ENCODE measurements at regions not wholly inside any gene's neighbourhood (a gene's known extent, or its start where the extent isn't known, plus 50 kb on each side); places are given as distances from the start of the nearest gene placed in this dataset.
"Not testable (repeated sequence)": the region's sequence is repeated elsewhere in the genome, so short reads cannot be mapped to it uniquely, and the experiment has no call there.

DNA sequence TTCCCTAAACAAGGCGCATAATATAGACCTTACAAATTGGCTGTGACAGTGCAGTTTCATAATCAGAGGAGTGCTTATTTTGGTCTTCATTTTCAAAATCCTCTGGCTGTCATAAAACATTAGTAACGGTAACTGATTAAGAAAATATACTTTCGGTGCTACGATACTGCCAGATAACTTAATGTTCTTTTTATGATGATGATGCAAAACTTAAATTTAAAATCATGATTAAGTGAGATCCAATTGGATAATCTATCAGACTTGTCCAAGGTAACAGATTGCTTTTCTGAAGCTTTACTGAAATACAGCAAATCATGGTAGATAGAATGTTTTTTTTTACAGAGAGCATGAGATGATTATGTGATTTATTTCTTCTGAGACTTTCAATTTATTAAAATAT, 364.2 kb upstream of the CNTN3 start:
- TF ChIP-seq POLR2A (IDR thresholded peaks at IDR 0.05; ENCODE audit: low read depth, low read length): no peak
- no peak for DNase-seq (ENCODE audit: insufficient read length, low spot score)
- no peak for FAIRE-seq

DNA sequence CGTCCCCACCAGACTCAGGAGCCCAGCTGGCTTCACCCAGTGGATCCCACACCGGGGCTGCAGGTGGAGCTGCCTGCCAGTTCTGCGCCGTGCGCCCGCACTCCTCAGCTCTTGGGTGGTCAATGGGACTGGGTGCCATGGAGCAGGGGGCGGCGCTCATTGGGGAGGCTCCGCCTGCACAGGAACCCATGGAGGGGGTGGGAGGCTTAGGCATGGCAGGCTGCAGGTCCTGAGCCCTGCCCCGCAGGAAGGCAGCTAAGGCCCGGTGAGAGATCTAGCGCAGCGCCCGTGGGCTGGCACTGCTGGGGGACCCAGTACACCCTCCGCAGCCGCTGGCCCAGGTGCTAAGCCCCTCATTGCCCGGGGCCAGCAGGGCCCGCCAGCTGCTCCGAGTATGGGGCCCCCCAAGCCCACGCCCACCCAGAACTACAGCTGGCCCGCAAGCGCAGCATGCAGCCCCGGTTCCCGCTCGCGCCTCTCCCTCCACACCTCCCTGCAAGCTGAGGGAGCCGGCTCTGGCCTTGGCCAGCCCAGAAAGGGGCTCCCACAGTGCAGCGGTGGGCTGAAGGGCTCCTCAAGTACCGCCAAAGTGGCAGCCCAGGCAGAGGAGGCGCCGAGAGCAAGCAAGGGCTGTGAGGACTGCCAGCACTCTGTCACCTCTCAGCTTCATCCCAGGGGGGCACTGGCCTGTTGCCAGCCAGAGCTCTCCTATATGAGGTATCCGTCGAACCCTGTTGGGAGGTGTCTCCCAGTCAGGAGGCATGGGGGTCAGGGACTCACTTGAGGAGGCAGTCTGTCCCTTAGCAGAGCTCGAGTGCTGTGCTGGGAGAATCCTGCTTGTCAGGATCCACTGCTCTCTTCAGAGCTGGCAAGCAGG, 370.8 kb upstream of the CNTN3 start:
- DNase-seq (ENCODE audit: insufficient read length, low spot score); FAIRE-seq: not testable (repeated sequence)

DNA sequence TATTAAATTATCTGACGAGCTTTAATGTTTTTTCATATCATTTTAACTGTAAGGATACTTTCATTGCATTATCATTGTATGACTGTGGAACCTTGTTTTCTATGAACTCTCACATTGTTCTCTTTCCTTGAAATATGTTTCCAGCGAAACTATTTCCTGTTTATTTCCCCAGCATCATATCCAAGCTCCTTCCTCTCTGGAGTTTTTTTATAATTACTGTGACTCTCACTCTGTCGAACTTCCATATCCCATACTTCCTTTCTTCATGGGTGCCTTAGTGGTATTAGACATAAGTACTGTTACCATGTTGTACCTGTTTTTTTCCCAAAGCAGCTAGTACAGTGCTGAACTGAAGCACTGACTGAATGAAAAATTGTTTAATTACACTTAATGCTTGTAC, 373.6 kb upstream of the CNTN3 start:
- TF ChIP-seq POLR2A (IDR thresholded peaks at IDR 0.05; ENCODE audit: low read depth, low read length): no peak
- DNase-seq (ENCODE audit: insufficient read length, low spot score): no peak
- no peak for FAIRE-seq

DNA sequence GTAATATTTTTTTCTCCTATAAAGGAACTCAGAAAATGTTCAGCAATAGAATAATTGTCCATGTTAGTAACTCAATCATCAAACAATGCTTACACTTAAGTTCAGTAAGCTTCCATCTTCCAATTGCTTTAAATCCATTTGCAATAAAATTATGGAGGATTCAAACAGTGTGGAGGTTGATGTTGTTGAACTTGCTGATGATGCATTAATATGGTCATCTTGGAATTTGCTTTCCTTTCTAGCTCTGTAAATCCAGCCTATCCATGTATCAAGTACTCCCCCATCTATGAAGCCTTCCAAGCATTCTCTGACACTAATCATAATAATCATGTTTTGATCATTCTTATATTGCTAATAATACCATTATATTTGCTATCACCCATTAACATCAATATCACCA, 378.4 kb upstream of the CNTN3 start:
- TF ChIP-seq POLR2A (IDR thresholded peaks at IDR 0.05; ENCODE audit: low read depth, low read length): no peak
- DNase-seq (ENCODE audit: insufficient read length, low spot score): no peak
- no peak for FAIRE-seq

DNA sequence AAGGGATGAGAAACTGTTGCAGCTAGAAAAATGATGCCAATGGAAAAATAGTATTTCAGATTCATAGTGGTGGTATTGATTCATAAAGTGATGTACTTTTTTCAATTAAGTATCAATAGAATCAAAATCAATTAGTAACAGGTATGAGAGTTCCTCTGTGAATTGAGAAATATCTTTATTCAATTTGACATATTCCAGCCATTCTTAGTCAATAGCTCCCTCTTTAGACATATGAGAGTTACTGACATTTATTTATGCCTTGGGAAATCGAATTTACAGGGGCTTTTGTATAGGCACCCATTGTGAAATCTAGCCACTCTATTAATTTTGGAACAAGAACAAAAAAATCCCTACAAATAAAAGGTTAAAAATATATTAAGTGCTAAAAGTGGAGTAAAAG, 386.9 kb upstream of the CNTN3 start:
- DNase-seq (ENCODE audit: insufficient read length, low spot score): no peak
- no peak for FAIRE-seq
- no peak for TF ChIP-seq POLR2A (IDR thresholded peaks at IDR 0.05; ENCODE audit: low read depth, low read length)

DNA sequence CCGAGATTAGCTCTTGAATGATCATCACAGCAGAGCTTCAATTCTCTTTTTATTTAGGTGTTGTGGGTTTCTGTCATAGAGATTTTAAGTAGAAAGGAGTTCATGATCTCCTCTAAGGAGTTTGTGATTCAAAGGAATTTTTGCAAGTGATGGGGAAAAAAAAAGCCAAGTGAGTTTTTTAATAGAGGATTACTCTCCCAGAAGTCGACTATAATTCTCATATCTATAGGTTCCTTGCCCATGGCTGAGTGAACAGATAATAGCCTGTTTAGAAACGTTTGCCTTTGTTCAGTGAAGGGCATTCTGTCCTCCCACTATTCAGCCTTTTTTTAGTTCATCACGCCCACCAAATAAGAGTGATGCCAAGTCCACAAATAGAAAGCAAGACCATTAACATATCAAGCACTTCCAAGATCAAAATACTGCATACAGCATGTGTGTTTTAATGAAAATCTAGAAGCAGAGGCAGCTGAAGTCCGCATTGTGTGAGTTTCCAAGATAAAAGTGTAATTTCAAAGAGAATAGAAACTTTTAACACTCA, 398.4 kb upstream of the CNTN3 start:
- TF ChIP-seq POLR2A (IDR thresholded peaks at IDR 0.05; ENCODE audit: low read depth, low read length): no peak
- no peak for DNase-seq (ENCODE audit: insufficient read length, low spot score)
- FAIRE-seq: no peak

DNA sequence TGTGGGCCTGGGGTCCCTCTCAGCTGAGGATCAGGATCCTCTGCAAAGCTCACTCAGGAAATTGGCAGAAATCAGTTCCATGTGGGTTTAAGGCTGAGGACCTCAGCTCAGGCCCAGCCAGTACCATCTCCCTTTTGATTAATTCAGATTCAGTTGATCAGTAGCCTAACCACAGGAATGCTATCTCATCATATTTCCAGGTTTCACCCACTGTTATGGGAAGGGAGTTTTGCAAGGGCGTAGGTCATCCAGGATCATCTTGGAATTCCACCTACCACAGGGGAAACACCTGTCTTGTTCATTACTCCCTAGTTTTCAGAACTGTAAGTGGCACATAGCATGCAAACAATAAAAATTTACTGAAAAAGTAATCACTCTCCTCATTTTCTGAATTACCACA, 399.5 kb upstream of the CNTN3 start:
- FAIRE-seq: no peak
- no peak for DNase-seq (ENCODE audit: insufficient read length, low spot score)
- no peak for TF ChIP-seq POLR2A (IDR thresholded peaks at IDR 0.05; ENCODE audit: low read depth, low read length)

DNA sequence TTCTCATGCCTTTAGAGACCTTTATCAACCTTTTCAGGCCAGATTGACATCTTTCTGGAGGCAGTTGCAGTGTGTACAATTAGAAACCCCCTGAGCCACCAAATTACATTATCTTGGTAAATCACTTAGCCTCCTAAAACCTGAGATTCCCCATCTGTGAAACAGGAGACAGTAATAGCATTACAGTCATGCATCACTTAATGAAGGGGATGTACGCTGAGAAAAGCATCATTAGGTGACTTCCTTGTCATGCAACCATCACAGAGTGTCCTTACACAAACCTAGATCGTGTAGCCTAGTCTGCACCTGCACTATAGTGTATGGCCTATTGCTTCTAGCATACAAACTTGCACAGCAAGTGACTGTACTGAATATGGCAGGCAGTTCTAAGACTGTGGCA, 400.8 kb upstream of the CNTN3 start:
- no peak for FAIRE-seq
- TF ChIP-seq POLR2A (IDR thresholded peaks at IDR 0.05; ENCODE audit: low read depth, low read length): no peak
- DNase-seq (ENCODE audit: insufficient read length, low spot score): no peak

DNA sequence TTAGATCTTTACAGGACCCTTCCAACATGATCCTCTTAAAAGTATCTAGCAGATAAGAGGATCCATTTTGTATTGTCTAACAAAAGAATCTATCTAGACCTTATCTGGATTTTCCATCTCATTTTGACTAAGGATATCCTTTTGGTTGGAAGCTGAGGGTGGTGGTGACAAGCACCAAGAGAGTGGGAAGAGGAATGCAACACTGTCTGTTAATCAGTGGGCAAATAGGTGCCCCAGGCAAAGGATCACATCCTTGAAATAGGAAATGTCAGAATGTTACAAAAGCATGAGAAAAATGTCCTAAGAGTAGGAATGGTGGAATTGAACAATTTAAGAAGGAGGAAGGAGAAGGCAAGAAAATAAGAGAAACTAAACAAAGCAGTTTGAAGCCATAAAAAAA, 420.7 kb upstream of the CNTN3 start:
- DNase-seq (ENCODE audit: insufficient read length, low spot score) (no peak), FAIRE-seq (no peak)
- TF ChIP-seq POLR2A (IDR thresholded peaks at IDR 0.05; ENCODE audit: low read depth, low read length): no peak

DNA sequence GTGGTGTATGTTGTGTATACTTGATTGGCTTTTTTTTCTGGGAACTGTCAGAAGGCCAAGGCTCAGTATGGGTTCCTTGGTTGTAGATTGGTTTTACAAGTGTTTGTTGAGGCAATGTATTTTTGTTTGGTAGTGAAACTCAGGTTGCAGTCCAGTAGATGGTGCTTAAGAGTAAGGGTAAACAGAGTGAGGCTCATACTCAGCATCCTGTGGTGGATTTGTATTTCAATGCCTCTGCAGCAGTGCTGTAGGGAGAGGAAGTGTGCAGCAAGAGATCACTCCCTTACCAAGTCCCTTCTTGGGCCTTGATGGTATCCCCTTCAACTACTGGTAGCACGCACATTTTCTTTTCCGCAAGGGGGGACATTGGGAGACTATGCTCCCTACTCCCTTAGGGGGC, 428.5 kb upstream of the CNTN3 start:
- no peak for TF ChIP-seq POLR2A (IDR thresholded peaks at IDR 0.05; ENCODE audit: low read depth, low read length)
- DNase-seq (ENCODE audit: insufficient read length, low spot score) (no peak), FAIRE-seq (no peak)

DNA sequence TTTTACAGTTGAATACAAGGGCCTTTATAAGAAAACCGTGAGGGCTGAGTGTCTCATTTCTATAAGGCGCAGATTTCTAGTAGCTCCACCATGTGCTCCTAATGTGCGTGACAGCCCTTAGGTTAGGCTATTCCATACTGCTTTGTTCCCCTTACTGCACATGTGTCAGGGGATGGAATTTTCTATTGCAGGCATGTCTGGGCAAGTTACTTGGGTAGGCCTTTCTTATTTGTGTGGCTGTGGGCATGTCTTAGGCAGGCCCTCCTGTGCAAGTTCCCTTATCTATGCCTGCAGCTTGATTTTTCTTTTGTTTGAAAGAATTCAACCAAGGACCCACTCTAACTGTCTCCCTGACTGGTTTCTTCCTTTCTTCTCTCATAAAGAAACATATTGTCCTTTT, 434.2 kb upstream of the CNTN3 start:
- DNase-seq (ENCODE audit: insufficient read length, low spot score) (no peak), FAIRE-seq (no peak)
- TF ChIP-seq POLR2A (IDR thresholded peaks at IDR 0.05; ENCODE audit: low read depth, low read length): no peak

DNA sequence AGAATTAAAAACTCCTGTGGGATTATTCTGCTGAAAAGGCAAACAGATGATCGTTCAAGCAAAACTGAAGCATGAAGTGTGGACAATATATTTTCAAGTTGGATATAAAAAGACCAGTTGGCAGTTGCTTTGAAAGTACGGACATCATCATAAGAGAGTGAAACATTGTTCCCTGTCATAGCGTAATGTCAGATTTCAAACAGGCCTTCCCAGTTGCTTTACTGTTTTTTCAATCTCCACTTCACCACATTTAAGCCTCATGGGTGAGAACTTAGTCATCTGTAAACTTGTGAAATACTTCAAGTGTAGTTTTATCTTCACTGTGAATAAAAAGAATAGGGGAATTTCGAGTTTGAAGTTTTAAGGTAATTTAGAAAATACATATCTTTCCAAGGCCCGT, 435.1 kb upstream of the CNTN3 start:
- DNase-seq (ENCODE audit: insufficient read length, low spot score): no peak
- no peak for FAIRE-seq
- no peak for TF ChIP-seq POLR2A (IDR thresholded peaks at IDR 0.05; ENCODE audit: low read depth, low read length)

DNA sequence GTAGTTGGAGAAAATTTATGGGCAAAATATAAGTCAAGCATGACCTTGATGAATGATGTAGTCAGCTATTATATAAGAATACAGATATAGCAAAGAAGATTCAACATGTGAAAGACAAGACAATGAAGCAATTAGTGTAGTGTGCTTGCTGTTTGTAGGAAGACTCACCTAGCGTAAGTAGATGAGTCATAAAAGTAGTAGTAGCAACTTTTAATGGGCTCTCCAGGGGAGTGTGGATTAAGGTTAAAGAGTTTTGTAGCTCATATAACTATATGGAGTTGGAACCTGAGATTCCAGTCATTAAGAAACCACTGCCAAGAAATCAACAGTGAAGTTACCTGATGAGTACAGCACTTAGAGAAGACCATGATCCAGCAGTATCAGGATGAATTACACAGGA, 444.7 kb upstream of the CNTN3 start:
- TF ChIP-seq POLR2A (IDR thresholded peaks at IDR 0.05; ENCODE audit: low read depth, low read length): no peak
- FAIRE-seq: no peak
- DNase-seq (ENCODE audit: insufficient read length, low spot score): no peak

DNA sequence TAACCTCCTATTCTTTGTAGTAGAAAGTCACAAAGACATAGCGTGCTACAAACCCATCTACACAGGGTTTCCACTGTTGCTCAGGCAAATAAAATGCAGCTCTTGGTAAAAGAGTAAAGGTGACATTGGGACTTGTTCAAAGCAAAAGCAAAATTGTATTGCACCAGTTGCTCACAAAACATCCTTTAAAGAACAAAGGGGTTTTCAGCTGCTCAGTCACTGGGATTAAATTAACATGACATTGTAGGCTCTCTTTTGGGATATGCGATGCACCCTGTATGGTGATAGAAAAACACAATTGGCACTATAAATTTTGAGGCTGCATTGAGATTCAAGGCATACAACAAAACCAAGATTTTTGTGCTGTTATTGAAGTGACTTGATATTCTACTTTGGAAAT, 447.3 kb upstream of the CNTN3 start:
- TF ChIP-seq POLR2A (IDR thresholded peaks at IDR 0.05; ENCODE audit: low read depth, low read length): no peak
- DNase-seq (ENCODE audit: insufficient read length, low spot score) (no peak), FAIRE-seq (no peak)

DNA sequence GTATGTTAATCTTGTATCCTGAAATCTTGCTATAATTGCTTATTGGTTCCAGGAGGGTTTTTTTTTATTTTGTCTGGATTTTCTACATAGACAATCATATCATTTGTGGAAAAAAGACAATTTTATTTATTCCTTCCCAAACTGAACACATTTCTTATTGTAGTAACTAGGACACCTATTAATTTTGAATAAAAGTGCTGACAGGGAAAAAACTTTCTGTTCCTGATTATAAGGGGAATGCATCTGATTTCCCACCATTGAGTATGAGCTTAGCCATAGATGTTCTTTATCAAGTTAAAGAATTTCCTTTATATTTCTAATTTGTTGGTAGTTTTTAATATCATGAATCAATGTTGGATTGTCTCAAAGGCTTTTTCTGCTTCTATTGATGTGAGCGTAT, 460.7 kb upstream of the CNTN3 start:
- TF ChIP-seq POLR2A (IDR thresholded peaks at IDR 0.05; ENCODE audit: low read depth, low read length): no peak
- DNase-seq (ENCODE audit: insufficient read length, low spot score) (no peak), FAIRE-seq (no peak)
